Neuron (in vitro differentiated cells): ENCODE measurements at regions not wholly inside any gene's neighbourhood (a gene's known extent, or its start where the extent isn't known, plus 50 kb on each side); places are given as distances from the start of the nearest gene placed in this dataset.

ENCODE experiments used
- H2AFZ ChIP-seq: one replicate; pipeline ENCODE4 v1.6.1; 2013; ENCODE audit warnings: low read depth, mild to moderate bottlenecking, inconsistent platforms, low read length, moderate library complexity
- H3K27me3 ChIP-seq: one replicate; pipeline ENCODE4 v1.6.1; 2013; ENCODE audit warnings: low read length; ENCODE audit not compliant: insufficient read depth
- H3K36me3 ChIP-seq: one replicate; pipeline ENCODE4 v1.6.1; 2013; ENCODE audit warnings: low read length; ENCODE audit not compliant: insufficient read depth
- H3K4me1 ChIP-seq: one replicate; pipeline ENCODE4 v1.6.1; 2013; ENCODE audit warnings: low read length; ENCODE audit not compliant: insufficient read depth
- H3K4me3 ChIP-seq: 2 replicates; pipeline ENCODE4 v1.5.1; 2013; ENCODE audit warnings: mild to moderate bottlenecking, low read length, moderate library complexity
- H3K9me3 ChIP-seq: one replicate; pipeline ENCODE4 v1.6.1; 2013; ENCODE audit warnings: low read length

- H3K9me3 ChIP-seq = no peaks in the 10 kb centered on the region
- H3K36me3 ChIP-seq = no peaks in the 10 kb centered on the region
- H3K4me1 ChIP-seq = peaks cover 24% of the 10 kb centered on the region
- H3K27me3 ChIP-seq = no peaks in the 10 kb centered on the region
- H2AFZ ChIP-seq = no peak overlapping the region
- H3K4me3 ChIP-seq = no peak overlapping the region
Observed at GRCh38 chr22:27383896-27384295, 417.7 kb downstream of the MN1 start.

- no peak overlapping the region for H3K4me3 ChIP-seq
- H3K27me3 ChIP-seq = no peaks in the 10 kb centered on the region
- no peaks in the 10 kb centered on the region for H3K36me3 ChIP-seq
- H2AFZ ChIP-seq = no peak overlapping the region
- no peaks in the 10 kb centered on the region for H3K9me3 ChIP-seq
- peaks cover 33% of the 10 kb centered on the region for H3K4me1 ChIP-seq
Observed at GRCh38 chr22:27385261-27385998, 416.1 kb downstream of the MN1 start.

DNA sequence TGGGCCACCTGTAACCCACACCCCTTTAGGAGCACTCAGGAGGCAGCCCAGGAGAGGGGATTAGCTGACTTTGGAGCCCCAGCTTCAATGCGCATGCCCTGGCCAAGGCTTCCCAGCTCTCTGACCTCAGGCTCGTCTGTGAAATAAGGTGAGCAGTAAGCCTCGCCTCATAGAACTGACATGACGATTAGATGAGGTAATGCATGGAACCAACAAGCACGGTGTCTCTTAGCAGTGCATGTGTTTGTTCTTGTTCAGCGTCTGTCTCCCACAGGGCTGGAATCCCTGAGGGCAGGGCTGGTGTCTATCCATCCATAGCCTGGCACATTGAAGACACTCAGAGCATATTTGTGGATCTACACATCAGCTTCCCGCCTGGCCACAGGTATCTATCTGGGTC, 415.4 kb downstream of the MN1 start:
- Histone ChIP-seq H3K27me3 (no peaks in the 10 kb centered on the region), H2AFZ (no peak overlapping the region), H3K4me1 (peaks cover 25% of the 10 kb centered on the region), H3K36me3 (no peaks in the 10 kb centered on the region), H3K9me3 (no peaks in the 10 kb centered on the region), H3K4me3 (no peak overlapping the region)

GRCh38 chr22:27387561-27387960, 414.0 kb downstream of the MN1 start:
- Histone ChIP-seq H3K9me3 (no peaks in the 10 kb centered on the region), H2AFZ (no peak overlapping the region), H3K4me3 (no peak overlapping the region), H3K27me3 (no peaks in the 10 kb centered on the region), H3K36me3 (no peaks in the 10 kb centered on the region), H3K4me1 (peaks cover 21% of the 10 kb centered on the region)

- no peak overlapping the region for H2AFZ ChIP-seq
- no peaks in the 10 kb centered on the region for H3K9me3 ChIP-seq
- H3K4me1 ChIP-seq = peaks cover 21% of the 10 kb centered on the region
- no peaks in the 10 kb centered on the region for H3K36me3 ChIP-seq
- no peaks in the 10 kb centered on the region for H3K27me3 ChIP-seq
- H3K4me3 ChIP-seq = no peak overlapping the region
Observed at GRCh38 chr22:27388090-27388600, 413.4 kb downstream of the MN1 start.

- H2AFZ ChIP-seq = no peak overlapping the region
- H3K27me3 ChIP-seq = no peaks in the 10 kb centered on the region
Observed at GRCh38 chr22:27389727-27390075, 411.9 kb downstream of the MN1 start.

GRCh38 chr22:27391092-27391770, 410.3 kb downstream of the MN1 start:
- Histone ChIP-seq H3K9me3 (no peaks in the 10 kb centered on the region), H3K27me3 (no peaks in the 10 kb centered on the region), H3K4me1 (peaks cover 21% of the 10 kb centered on the region), H2AFZ (no peak overlapping the region), H3K4me3 (no peak overlapping the region), H3K36me3 (no peaks in the 10 kb centered on the region)

More at GRCh38 chr22:27389727-27390075, 411.9 kb downstream of the MN1 start:
- H3K9me3 ChIP-seq = no peaks in the 10 kb centered on the region
- no peaks in the 10 kb centered on the region for H3K36me3 ChIP-seq
- H3K4me1 ChIP-seq = peaks cover 21% of the 10 kb centered on the region
- H3K4me3 ChIP-seq = no peak overlapping the region

- Histone ChIP-seq H3K27me3 (no peaks in the 10 kb centered on the region), H3K4me1 (peaks cover 16% of the 10 kb centered on the region), H2AFZ (no peak overlapping the region)
Observed at GRCh38 chr22:27393371-27393770, 408.2 kb downstream of the MN1 start.

DNA sequence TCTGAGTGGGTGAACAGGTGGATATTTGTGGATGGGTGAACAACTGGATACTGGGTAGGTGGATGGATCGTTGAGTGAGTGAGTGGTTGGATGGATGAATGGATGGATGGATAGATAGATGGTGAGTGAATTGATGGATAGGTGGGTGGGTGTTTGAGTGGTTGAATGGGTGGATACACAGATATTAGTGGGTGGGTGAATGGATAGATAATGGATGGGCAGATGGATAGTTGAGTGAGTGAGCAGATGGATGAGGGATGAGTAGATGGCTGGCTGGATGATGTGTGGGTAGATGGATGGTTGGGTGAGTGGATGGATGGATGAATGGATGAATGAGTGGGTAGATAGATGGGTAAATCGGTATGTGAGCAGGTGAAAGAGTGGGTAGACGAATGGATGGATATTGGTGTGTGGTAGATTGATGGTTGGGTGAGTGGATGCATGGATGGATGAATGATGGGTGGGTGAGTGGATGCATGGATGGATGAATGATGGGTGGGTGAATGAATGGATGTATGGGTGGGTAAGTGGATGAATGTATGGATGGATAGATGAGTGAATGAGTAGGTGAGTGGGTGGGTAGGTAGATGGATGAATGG, 406.7 kb downstream of the MN1 start:
- Histone ChIP-seq H3K27me3 (no peaks in the 10 kb centered on the region), H3K36me3 (no peaks in the 10 kb centered on the region), H3K4me1 (peaks cover 5% of the 10 kb centered on the region), H3K9me3 (no peaks in the 10 kb centered on the region), H3K4me3 (no peak overlapping the region), H2AFZ (no peak overlapping the region)

More at GRCh38 chr22:27393371-27393770, 408.2 kb downstream of the MN1 start:
- H3K36me3 ChIP-seq = no peaks in the 10 kb centered on the region
- no peak overlapping the region for H3K4me3 ChIP-seq
- H3K9me3 ChIP-seq = no peaks in the 10 kb centered on the region

- Histone ChIP-seq H3K27me3 (no peaks in the 10 kb centered on the region), H3K4me1 (no peaks in the 10 kb centered on the region), H3K36me3 (no peaks in the 10 kb centered on the region), H3K9me3 (no peaks in the 10 kb centered on the region), H3K4me3 (no peak overlapping the region), H2AFZ (no peak overlapping the region)
Observed at GRCh38 chr22:27397036-27397953, 404.3 kb downstream of the MN1 start.

GRCh38 chr22:27397954-27398342, 403.6 kb downstream of the MN1 start:
- Histone ChIP-seq H3K27me3 (no peaks in the 10 kb centered on the region), H3K36me3 (no peaks in the 10 kb centered on the region), H3K4me1 (no peaks in the 10 kb centered on the region), H2AFZ (no peak overlapping the region), H3K9me3 (no peaks in the 10 kb centered on the region), H3K4me3 (no peak overlapping the region)

DNA sequence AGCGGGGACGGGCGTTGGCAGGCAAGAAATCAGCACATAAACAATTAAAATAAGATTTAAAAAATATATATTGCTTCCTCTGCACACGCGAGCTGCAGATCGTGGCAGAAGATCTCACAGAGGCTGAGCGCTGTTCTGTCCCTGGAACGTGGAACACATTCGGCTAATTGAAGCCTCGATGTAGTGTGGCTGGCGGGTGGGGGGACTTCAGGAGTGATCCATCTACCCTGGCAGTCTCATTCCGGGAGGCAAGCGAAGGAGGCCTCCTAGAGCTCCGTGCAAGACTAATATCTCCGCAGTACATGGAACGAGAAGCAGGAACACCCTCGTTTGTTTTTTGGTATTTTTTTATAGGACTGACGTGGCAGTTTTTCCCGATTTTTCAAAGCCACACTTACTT, 402.4 kb downstream of the MN1 start:
- no peaks in the 10 kb centered on the region for H3K36me3 ChIP-seq
- no peaks in the 10 kb centered on the region for H3K4me1 ChIP-seq
- H3K9me3 ChIP-seq = no peaks in the 10 kb centered on the region
- H2AFZ ChIP-seq = no peak overlapping the region
- no peaks in the 10 kb centered on the region for H3K27me3 ChIP-seq
- no peak overlapping the region for H3K4me3 ChIP-seq
